ENCODE measurements at regions not wholly inside any gene's neighbourhood (a gene's known extent, or its start where the extent isn't known, plus 50 kb on each side); places are given as distances from the start of the nearest gene placed in this dataset.

DNA sequence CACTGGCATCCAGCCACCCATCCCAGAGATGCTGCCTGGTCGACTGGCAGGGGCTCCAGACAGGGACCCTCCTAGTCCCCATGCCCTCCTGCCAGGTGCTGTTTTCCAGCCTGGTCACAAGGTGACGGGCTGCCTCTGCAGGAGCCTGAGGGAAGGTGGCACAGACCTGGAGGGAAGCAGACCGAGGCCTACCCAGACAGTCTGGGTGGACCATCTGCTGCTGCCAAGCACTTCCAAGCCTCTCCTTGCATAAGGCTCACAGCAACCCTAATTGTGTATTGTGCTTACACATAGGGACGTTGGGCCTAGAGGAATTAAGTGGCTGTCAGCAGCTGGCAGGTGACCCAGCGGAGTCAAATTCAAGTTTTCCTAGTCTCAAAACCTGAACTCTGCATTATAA lies 90.1 kb upstream of the KCNJ18 start:
- TF ChIP-seq POLR2AphosphoS5 (IDR thresholded peaks at IDR 0.05; ENCODE audit: borderline replicate concordance, low read depth, low read length): no peak
- no peak for TF ChIP-seq EZH2 (IDR thresholded peaks at IDR 0.05)
